Adrenal gland (tissue), 9 donors: ENCODE measurements at regions not wholly inside any gene's neighbourhood (a gene's known extent, or its start where the extent isn't known, plus 50 kb on each side); places are given as distances from the start of the nearest gene placed in this dataset.

ENCODE experiments used
- DNase-seq, 7 donors: peaks; one replicate each; pipeline ENCODE4 v3.0.0-alpha.2; 2019 to 2020
- H3K27ac ChIP-seq, 5 donors: fragments of 200-600 bp; sonication (generic) in 4 of 5; 1 replicate in 3 of 5; 2 replicates in 2 of 5; pipeline versions ENCODE4 v1.5.1 to v1.8.0; 2016 to 2020; ENCODE audit warnings: mild to moderate bottlenecking in 1 of 5
- H3K27me3 ChIP-seq: fragments of 200-600 bp; 2 replicates; pipeline ENCODE4 v1.8.0; 2021
- H3K36me3 ChIP-seq, 2 donors: fragments of 200-600 bp; replicated peaks in 1 of 2; 1 replicate in 1 of 2; 2 replicates in 1 of 2; pipeline versions ENCODE4 v1.5.1 to v1.8.0; 2018 to 2022
- H3K4me1 ChIP-seq, 2 donors: fragments of 200-600 bp; replicated peaks in 1 of 2; 1 replicate in 1 of 2; 2 replicates in 1 of 2; pipeline versions ENCODE4 v1.5.1 to v1.8.0; 2018 to 2021
- H3K4me3 ChIP-seq, 4 donors: fragments of 200-600 bp; sonication (generic) in 3 of 4; one replicate each; pipeline ENCODE4 v1.5.1; 2016 to 2018
- H3K9me3 ChIP-seq, 3 donors: fragments of 200-600 bp; sonication (generic) in 1 of 3; replicated peaks in 1 of 3; 1 replicate in 2 of 3; 2 replicates in 1 of 3; pipeline versions ENCODE4 v1.5.1 to v1.8.0; 2016 to 2021
- CTCF ChIP-seq, 6 experiments: fragments of 450-650 bp in 4 of 6; fragments of 200-600 bp in 2 of 6; sonication (generic) in 1 of 6; IDR thresholded peaks; 1 replicate in 5 of 6; 2 replicates in 1 of 6; pipeline versions ENCODE4 v1.5.1 to v1.8.0; 2016 to 2021; ENCODE audit warnings: antibody characterized with exemption in 6 of 6, mild to moderate bottlenecking in 2 of 6, moderate library complexity in 1 of 6
- POLR2A ChIP-seq, 2 donors: fragments of 450-650 bp; IDR thresholded peaks; one replicate each; pipeline ENCODE4 v1.6.1; 2017; ENCODE audit warnings: antibody characterized with exemption in 2 of 2, mild to moderate bottlenecking in 2 of 2, moderate library complexity in 1 of 2
- WGBS, 4 donors: extraction: QIAGEN DNeasy Blood & Tissue Kit in 2 of 4; methylation state at CpG; one replicate each; pipeline versions ENCODE4 v1.1.5 to v1.1.7; 2013 to 2017; 5-methylcytosine and 5-hydroxymethylcytosine counted together
- intact Hi-C, 2 donors: fragments of 100-400 bp; cut with DNase I; formaldehyde crosslinking; loops; one replicate each; pipeline versions ENCODE4 v1.14.1 to v1.15.0; 2022 to 2023
- donor health status: healthy with polysubstance abuse.
- donor health status: Bipolar disorder and iron deficiency.
- donor health status: DM: yes; HTN: yes; CAD: no.
- donor health status: DM: no; HTN: no; CAD: no.
- donor health status: DM: no; HTN: no; CAD: no.

GRCh38 chr6:120122401-120122800 lies 772.8 kb upstream of the MAN1A1 start:
- Histone ChIP-seq H3K36me3 (no peaks in the 10 kb centered on the region), H3K4me1 (no peaks in the 10 kb centered on the region), H3K27me3 (no peaks in the 10 kb centered on the region), H3K27ac (no peak overlapping the region), H3K9me3 (no peaks in the 10 kb centered on the region), H3K4me3 (no peak overlapping the region)
- intact Hi-C loops = no loop called here
- no peak for TF ChIP-seq CTCF (IDR thresholded peaks at IDR 0.05)
- no peak for TF ChIP-seq POLR2A (IDR thresholded peaks at IDR 0.05)
- 57 to 72% (median 66%) methylated on average over 2 of the region's 2 CpGs for WGBS, 4 donors
- no peak for DNase-seq

GRCh38 chr6:120116343-120116742 lies 766.8 kb upstream of the MAN1A1 start:
- intact Hi-C loops = no loop called here
- no peak overlapping the region for H3K4me3 ChIP-seq
- H3K4me1 ChIP-seq = no peaks in the 10 kb centered on the region
- TF ChIP-seq POLR2A (IDR thresholded peaks at IDR 0.05) = no peak
- TF ChIP-seq CTCF (IDR thresholded peaks at IDR 0.05) = no peak
- H3K27me3 ChIP-seq = no peaks in the 10 kb centered on the region
- DNase-seq = no peak
- no peak overlapping the region for H3K27ac ChIP-seq
- 73 to 76% (median 75%) methylated on average over 2 of the region's 2 CpGs for WGBS, 4 donors
- H3K9me3 ChIP-seq = no peaks in the 10 kb centered on the region
- no peaks in the 10 kb centered on the region for H3K36me3 ChIP-seq

GRCh38 chr6:120112980-120113379 lies 763.4 kb upstream of the MAN1A1 start:
- H3K9me3 ChIP-seq = no peaks in the 10 kb centered on the region
- H3K27ac ChIP-seq = no peak overlapping the region
- no peak for DNase-seq
- no peak overlapping the region for H3K4me3 ChIP-seq
- no peak for TF ChIP-seq POLR2A (IDR thresholded peaks at IDR 0.05)
- TF ChIP-seq CTCF (IDR thresholded peaks at IDR 0.05) = no peak
- H3K36me3 ChIP-seq = no peaks in the 10 kb centered on the region
- H3K4me1 ChIP-seq = no peaks in the 10 kb centered on the region
- H3K27me3 ChIP-seq = no peaks in the 10 kb centered on the region
- intact Hi-C loops = no loop called here

GRCh38 chr6:120111001-120111400 lies 761.4 kb upstream of the MAN1A1 start:
- no peak overlapping the region for H3K4me3 ChIP-seq
- DNase-seq = no peak
- H3K27ac ChIP-seq = no peak overlapping the region
- H3K27me3 ChIP-seq = no peaks in the 10 kb centered on the region
- WGBS, 4 donors = 86 to 96% (median 93%) methylated on average over 4 of the region's 4 CpGs
- no peak for TF ChIP-seq CTCF (IDR thresholded peaks at IDR 0.05)
- no peaks in the 10 kb centered on the region for H3K4me1 ChIP-seq
- intact Hi-C loops = no loop called here
- H3K9me3 ChIP-seq = no peaks in the 10 kb centered on the region
- H3K36me3 ChIP-seq = no peaks in the 10 kb centered on the region
